IMR-90 (cell line): ENCODE measurements at regions not wholly inside any gene's neighbourhood (a gene's known extent, or its start where the extent isn't known, plus 50 kb on each side); places are given as distances from the start of the nearest gene placed in this dataset.

Source experiments
- BHLHE40 ChIP-seq: fragments of 150-350 bp; IDR thresholded peaks from 2 replicates; pipeline ENCODE4 v1.6.1; 2016; ENCODE audit warnings: mild to moderate bottlenecking, low read depth, low read length
- CEBPB ChIP-seq: IDR thresholded peaks from 2 replicates; pipeline ENCODE4 v1.6.1; 2012; ENCODE audit warnings: low read depth, low read length, improper control_type of control experiment
- CHD1 ChIP-seq: IDR thresholded peaks from 2 replicates; pipeline ENCODE4 v1.6.1; 2012; ENCODE audit warnings: low read depth, low read length, improper control_type of control experiment
- FOS ChIP-seq: fragments of 150-350 bp; IDR thresholded peaks from 2 replicates; pipeline ENCODE4 v1.6.1; 2016; ENCODE audit warnings: low read depth, low read length
- MAZ ChIP-seq: IDR thresholded peaks from 2 replicates; pipeline ENCODE4 v1.6.1; 2012; ENCODE audit warnings: low read depth, mild to moderate bottlenecking, low read length, improper control_type of control experiment, moderate library complexity, borderline replicate concordance
- MXI1 ChIP-seq: IDR thresholded peaks from 2 replicates; pipeline ENCODE4 v1.6.1; 2012; ENCODE audit warnings: low read depth, mild to moderate bottlenecking, low read length, moderate library complexity, borderline replicate concordance
- POLR2A ChIP-seq: IDR thresholded peaks from 2 replicates; pipeline ENCODE4 v1.6.1; 2012; ENCODE audit warnings: mild to moderate bottlenecking, low read depth, low read length
- RAD21 ChIP-seq: IDR thresholded peaks from 2 replicates; pipeline ENCODE4 v1.6.1; 2012; ENCODE audit warnings: low read length, improper control_type of control experiment
- RCOR1 ChIP-seq: IDR thresholded peaks from 2 replicates; pipeline ENCODE4 v1.6.1; 2012; ENCODE audit warnings: mild to moderate bottlenecking, low read length, improper control_type of control experiment; ENCODE audit not compliant: insufficient replicate concordance
- RFX5 ChIP-seq: IDR thresholded peaks from 2 replicates; pipeline ENCODE4 v1.8.0; 2012; ENCODE audit warnings: low read depth, mild to moderate bottlenecking, low read length, moderate library complexity
- SMC3 ChIP-seq: fragments of 150-350 bp; IDR thresholded peaks from 2 replicates; pipeline ENCODE4 v1.6.1; 2016; ENCODE audit warnings: low read depth, mild to moderate bottlenecking, antibody characterized with exemption, low read length, moderate library complexity
- TF ChIP-seq, protein P1 (sequence below): conservative IDR thresholded peaks from 2 replicates; pipeline ENCODE4 v1.5.1; 2012; ENCODE audit warnings: mild to moderate bottlenecking, low read depth, low read length, improper control_type of control experiment

DNA sequence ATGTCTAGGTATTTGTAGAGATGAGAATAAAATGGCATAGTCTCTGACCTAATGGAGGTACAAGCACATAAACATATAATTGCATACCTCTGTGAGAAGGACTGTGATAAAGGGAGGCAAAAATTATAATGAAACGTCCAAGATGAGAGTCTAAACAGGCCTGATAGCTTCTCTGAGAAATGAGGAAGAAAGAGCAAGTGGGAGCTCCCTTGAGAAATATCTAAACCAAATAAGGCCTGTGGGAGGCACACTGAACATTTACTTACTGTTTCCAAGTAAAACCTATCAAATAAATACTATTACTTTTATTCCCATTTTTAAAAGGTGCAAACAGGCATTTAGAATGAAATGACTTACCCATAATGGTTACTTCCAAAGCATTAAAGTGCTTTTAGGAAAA is 125.6 kb upstream of the PAPPA start:
- TF ChIP-seq FOS: no peak
- TF ChIP-seq, protein P1, sequence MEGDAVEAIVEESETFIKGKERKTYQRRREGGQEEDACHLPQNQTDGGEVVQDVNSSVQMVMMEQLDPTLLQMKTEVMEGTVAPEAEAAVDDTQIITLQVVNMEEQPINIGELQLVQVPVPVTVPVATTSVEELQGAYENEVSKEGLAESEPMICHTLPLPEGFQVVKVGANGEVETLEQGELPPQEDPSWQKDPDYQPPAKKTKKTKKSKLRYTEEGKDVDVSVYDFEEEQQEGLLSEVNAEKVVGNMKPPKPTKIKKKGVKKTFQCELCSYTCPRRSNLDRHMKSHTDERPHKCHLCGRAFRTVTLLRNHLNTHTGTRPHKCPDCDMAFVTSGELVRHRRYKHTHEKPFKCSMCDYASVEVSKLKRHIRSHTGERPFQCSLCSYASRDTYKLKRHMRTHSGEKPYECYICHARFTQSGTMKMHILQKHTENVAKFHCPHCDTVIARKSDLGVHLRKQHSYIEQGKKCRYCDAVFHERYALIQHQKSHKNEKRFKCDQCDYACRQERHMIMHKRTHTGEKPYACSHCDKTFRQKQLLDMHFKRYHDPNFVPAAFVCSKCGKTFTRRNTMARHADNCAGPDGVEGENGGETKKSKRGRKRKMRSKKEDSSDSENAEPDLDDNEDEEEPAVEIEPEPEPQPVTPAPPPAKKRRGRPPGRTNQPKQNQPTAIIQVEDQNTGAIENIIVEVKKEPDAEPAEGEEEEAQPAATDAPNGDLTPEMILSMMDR: no peak
- TF ChIP-seq CEBPB: no peak
- TF ChIP-seq MAZ: no peak
- TF ChIP-seq RCOR1: no peak
- no peak for TF ChIP-seq POLR2A
- no peak for TF ChIP-seq RAD21
- TF ChIP-seq RFX5: no peak
- TF ChIP-seq SMC3: no peak
- TF ChIP-seq MXI1: no peak
- TF ChIP-seq CHD1: no peak
- TF ChIP-seq BHLHE40: no peak
